KMS-11 (cell line): ENCODE measurements at regions not wholly inside any gene's neighbourhood (a gene's known extent, or its start where the extent isn't known, plus 50 kb on each side); places are given as distances from the start of the nearest gene placed in this dataset.

Experiments used
- H2AFZ ChIP-seq: fragments of 200-600 bp; sonication (generic); 2 replicates; pipeline ENCODE4 v1.6.1; 2016; ENCODE audit warnings: antibody characterized with exemption, mixed run types, low read depth
- H3K27ac ChIP-seq: fragments of 200-600 bp; sonication (generic); 2 replicates; pipeline ENCODE4 v1.6.1; 2016; ENCODE audit warnings: mild to moderate bottlenecking, mixed run types
- H3K27me3 ChIP-seq: fragments of 200-600 bp; sonication (generic); 2 replicates; pipeline ENCODE4 v1.6.1; 2017; ENCODE audit warnings: mild to moderate bottlenecking, low read depth, mixed run types, moderate library complexity; ENCODE audit not compliant: insufficient read depth
- H3K36me3 ChIP-seq: fragments of 200-600 bp; sonication (generic); 2 replicates; pipeline ENCODE4 v1.6.1; 2017; ENCODE audit warnings: mild to moderate bottlenecking, mixed run types; ENCODE audit not compliant: insufficient read depth
- H3K4me1 ChIP-seq: fragments of 200-600 bp; sonication (generic); 2 replicates; pipeline ENCODE4 v1.6.1; 2016; ENCODE audit warnings: mild to moderate bottlenecking, low read depth, mixed run types; ENCODE audit not compliant: poor library complexity, severe bottlenecking
- H3K4me2 ChIP-seq: fragments of 200-600 bp; sonication (generic); 2 replicates; pipeline ENCODE4 v1.7.0; 2016; ENCODE audit warnings: mild to moderate bottlenecking, mixed run types
- H3K4me3 ChIP-seq: fragments of 200-600 bp; sonication (generic); IDR thresholded peaks from 2 replicates; pipeline ENCODE4 v1.6.1; 2017; ENCODE audit warnings: low read depth, low read length, mixed read lengths; ENCODE audit not compliant: insufficient read depth
- H3K79me2 ChIP-seq: fragments of 200-600 bp; sonication (generic); 2 replicates; pipeline ENCODE4 v1.6.1; 2016; ENCODE audit warnings: low read depth, mixed run types; ENCODE audit not compliant: insufficient read depth
- H3K9ac ChIP-seq: fragments of 200-600 bp; sonication (generic); 2 replicates; pipeline ENCODE4 v1.6.1; 2016; ENCODE audit warnings: mild to moderate bottlenecking, mixed run types
- H4K20me1 ChIP-seq: fragments of 200-600 bp; sonication (generic); 2 replicates; pipeline ENCODE4 v1.6.1; 2016; ENCODE audit warnings: mild to moderate bottlenecking, mixed run types; ENCODE audit not compliant: insufficient read depth
- CTCF ChIP-seq: fragments of 200-600 bp; sonication (generic); conservative IDR thresholded peaks from 2 replicates; pipeline ENCODE4 v1.6.1; 2017; ENCODE audit warnings: low read depth, mild to moderate bottlenecking, antibody characterized with exemption, low read length, moderate library complexity, mixed read lengths

- Histone ChIP-seq H4K20me1 (no peaks in the 10 kb centered on the region), H2AFZ (no peak overlapping the region), H3K79me2 (no peaks in the 10 kb centered on the region), H3K4me2 (no peak overlapping the region), H3K4me3 (no peak overlapping the region), H3K4me1 (no peaks in the 10 kb centered on the region), H3K27me3 (no peaks in the 10 kb centered on the region), H3K9ac (no peak overlapping the region), H3K27ac (no peak overlapping the region), H3K36me3 (no peaks in the 10 kb centered on the region)
- no peak for TF ChIP-seq CTCF
These were observed 980.1 kb upstream of the TYRP1 start for GRCh38 chr9:11713077-11713476.

GRCh38 chr9:11722957-11723356 lies 970.2 kb upstream of the TYRP1 start:
- H3K27me3 ChIP-seq: no peaks in the 10 kb centered on the region
- no peaks in the 10 kb centered on the region for H3K79me2 ChIP-seq
- no peak overlapping the region for H3K9ac ChIP-seq
- no peaks in the 10 kb centered on the region for H3K4me1 ChIP-seq
- peak overlapping the region; percentile 30 for H2AFZ ChIP-seq
- TF ChIP-seq CTCF: no peak
- H4K20me1 ChIP-seq: no peaks in the 10 kb centered on the region
- no peaks in the 10 kb centered on the region for H3K36me3 ChIP-seq
- no peak overlapping the region for H3K27ac ChIP-seq
- no peak overlapping the region for H3K4me3 ChIP-seq
- peak overlapping the region; percentile 33; the same call in 1 of the 2 replicates for H3K4me2 ChIP-seq

DNA sequence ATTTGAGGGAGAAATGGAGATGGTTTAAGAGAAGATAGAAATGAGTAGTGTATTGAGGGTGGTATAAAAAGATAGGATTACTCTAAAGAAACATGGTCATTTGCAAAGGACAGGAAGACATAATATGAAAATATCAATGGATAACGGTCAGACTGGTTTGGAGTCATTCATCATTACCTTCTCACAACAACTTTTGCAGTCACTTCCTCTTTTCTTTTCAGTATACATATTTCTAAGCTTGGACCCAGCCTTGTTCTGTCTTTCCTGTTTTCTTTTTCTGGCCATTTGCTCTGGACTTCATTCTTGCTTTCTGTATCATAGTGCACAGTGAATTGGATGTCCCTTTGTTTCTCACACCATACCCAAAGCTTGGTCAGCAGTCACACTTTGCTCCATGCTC lies 966.5 kb upstream of the TYRP1 start:
- no peaks in the 10 kb centered on the region for H3K27me3 ChIP-seq
- H2AFZ ChIP-seq: no peak overlapping the region
- no peak overlapping the region for H3K27ac ChIP-seq
- no peak overlapping the region for H3K9ac ChIP-seq
- H3K4me3 ChIP-seq: no peak overlapping the region
- no peaks in the 10 kb centered on the region for H3K4me1 ChIP-seq
- no peaks in the 10 kb centered on the region for H3K79me2 ChIP-seq
- TF ChIP-seq CTCF: no peak
- no peak overlapping the region for H3K4me2 ChIP-seq
- H4K20me1 ChIP-seq: no peaks in the 10 kb centered on the region
- H3K36me3 ChIP-seq: no peaks in the 10 kb centered on the region

GRCh38 chr9:11735391-11735790 lies 957.8 kb upstream of the TYRP1 start:
- Histone ChIP-seq H4K20me1 (no peaks in the 10 kb centered on the region), H3K79me2 (no peaks in the 10 kb centered on the region), H2AFZ (no peak overlapping the region), H3K4me1 (no peaks in the 10 kb centered on the region), H3K36me3 (no peaks in the 10 kb centered on the region), H3K27me3 (no peaks in the 10 kb centered on the region), H3K4me2 (no peak overlapping the region), H3K9ac (no peak overlapping the region), H3K27ac (no peak overlapping the region), H3K4me3 (no peak overlapping the region)
- no peak for TF ChIP-seq CTCF

GRCh38 chr9:11742471-11742870 lies 950.7 kb upstream of the TYRP1 start:
- no peak overlapping the region for H3K4me3 ChIP-seq

More at GRCh38 chr9:11742471-11742870, 950.7 kb upstream of the TYRP1 start:
- H3K4me1 ChIP-seq: no peaks in the 10 kb centered on the region
- H3K79me2 ChIP-seq: no peaks in the 10 kb centered on the region
- no peaks in the 10 kb centered on the region for H3K27me3 ChIP-seq
- no peak overlapping the region for H3K9ac ChIP-seq
- no peak for TF ChIP-seq CTCF
- no peak overlapping the region for H2AFZ ChIP-seq
- no peak overlapping the region for H3K27ac ChIP-seq
- H4K20me1 ChIP-seq: no peaks in the 10 kb centered on the region
- H3K36me3 ChIP-seq: no peaks in the 10 kb centered on the region
- no peak overlapping the region for H3K4me2 ChIP-seq
